Peyer's patch (tissue), 4 donors: ENCODE measurements at regions not wholly inside any gene's neighbourhood (a gene's known extent, or its start where the extent isn't known, plus 50 kb on each side); places are given as distances from the start of the nearest gene placed in this dataset.

Experiments
- POLR2A ChIP-seq, 2 donors: fragments of 450-650 bp; IDR thresholded peaks; one replicate each; pipeline ENCODE4 v1.5.1; 2017; ENCODE audit warnings: antibody characterized with exemption in 2 of 2, mild to moderate bottlenecking in 2 of 2, moderate library complexity in 2 of 2
- TF ChIP-seq, protein P1 (sequence below), 6 experiments: fragments of 450-650 bp in 4 of 6; fragments of 200-600 bp in 2 of 6; sonication (generic) in 1 of 6; IDR thresholded peaks; one replicate each; pipeline ENCODE4 v1.5.1; 2017 to 2019; ENCODE audit warnings: antibody characterized with exemption in 6 of 6, mild to moderate bottlenecking in 3 of 6, moderate library complexity in 1 of 6

DNA sequence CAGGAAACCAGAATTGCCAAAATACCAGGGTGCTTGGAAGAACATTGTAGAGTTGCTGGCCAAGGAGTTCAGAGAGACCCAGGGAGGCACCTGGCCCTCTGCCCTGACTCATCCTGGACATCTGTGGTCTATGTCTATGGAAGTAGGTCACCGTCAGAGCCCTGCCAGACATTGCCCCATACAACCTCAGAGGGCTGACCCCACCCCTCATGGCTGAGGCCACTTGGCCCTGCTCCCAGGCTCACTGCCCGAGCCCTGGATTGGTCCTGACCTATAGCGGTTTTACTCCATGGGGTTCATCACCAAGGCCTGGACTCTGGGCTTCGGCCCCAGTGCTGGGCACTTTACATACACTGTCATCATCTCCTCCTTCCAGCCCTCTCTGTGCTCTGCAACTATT, 233.1 kb downstream of the PTPRU start:
- TF ChIP-seq, protein P1, sequence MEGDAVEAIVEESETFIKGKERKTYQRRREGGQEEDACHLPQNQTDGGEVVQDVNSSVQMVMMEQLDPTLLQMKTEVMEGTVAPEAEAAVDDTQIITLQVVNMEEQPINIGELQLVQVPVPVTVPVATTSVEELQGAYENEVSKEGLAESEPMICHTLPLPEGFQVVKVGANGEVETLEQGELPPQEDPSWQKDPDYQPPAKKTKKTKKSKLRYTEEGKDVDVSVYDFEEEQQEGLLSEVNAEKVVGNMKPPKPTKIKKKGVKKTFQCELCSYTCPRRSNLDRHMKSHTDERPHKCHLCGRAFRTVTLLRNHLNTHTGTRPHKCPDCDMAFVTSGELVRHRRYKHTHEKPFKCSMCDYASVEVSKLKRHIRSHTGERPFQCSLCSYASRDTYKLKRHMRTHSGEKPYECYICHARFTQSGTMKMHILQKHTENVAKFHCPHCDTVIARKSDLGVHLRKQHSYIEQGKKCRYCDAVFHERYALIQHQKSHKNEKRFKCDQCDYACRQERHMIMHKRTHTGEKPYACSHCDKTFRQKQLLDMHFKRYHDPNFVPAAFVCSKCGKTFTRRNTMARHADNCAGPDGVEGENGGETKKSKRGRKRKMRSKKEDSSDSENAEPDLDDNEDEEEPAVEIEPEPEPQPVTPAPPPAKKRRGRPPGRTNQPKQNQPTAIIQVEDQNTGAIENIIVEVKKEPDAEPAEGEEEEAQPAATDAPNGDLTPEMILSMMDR (IDR thresholded peaks at IDR 0.05) = no peak
- TF ChIP-seq POLR2A (IDR thresholded peaks at IDR 0.05) = no peak
